Activated T-cell treated with anti-CD3 and anti-CD28 coated beads for 48 hours (primary cell): ENCODE measurements at regions not wholly inside any gene's neighbourhood (a gene's known extent, or its start where the extent isn't known, plus 50 kb on each side); places are given as distances from the start of the nearest gene placed in this dataset.
A peak's percentile ranks its signal among the peaks of the same experiment; 100 is the strongest.
"Not testable (repeated sequence)": the region's sequence is repeated elsewhere in the genome, so short reads cannot be mapped to it uniquely, and the experiment has no call there.

ENCODE experiments used
- DNase-seq: peaks from one replicate; pipeline ENCODE4 v3.0.0-alpha.2; 2020; ENCODE audit warnings: low read depth

GRCh38 chr20:52312132-52312729 is 120.7 kb upstream of the ZFP64 start:
- peak; percentile 17 for DNase-seq

DNA sequence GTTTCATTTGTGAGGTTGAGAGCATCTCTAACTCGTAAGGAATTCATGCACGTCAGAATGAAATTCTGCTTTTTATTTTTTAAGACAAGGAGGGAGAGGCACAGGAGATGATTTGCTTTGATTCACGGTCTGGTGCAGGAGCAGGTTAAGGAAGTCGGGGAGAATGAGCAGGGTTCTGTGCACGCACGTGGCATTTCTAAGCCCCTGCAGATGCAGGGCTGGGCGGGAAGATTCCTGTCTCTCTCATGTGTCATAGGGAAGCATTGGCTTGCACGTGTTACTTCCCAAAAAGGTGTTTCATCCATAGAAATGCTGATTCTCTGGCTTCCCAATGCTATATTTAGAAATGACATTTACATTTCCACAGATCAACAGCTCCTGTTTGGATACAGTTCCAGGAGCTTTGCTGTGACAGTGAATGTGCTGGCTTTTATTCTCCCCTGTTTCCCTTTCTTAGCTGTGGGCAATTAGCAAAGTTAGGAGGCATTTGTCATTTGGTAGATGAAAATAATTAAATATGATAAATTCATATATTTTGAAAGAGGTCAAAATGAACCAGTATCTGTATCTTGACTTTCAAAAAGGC is 119.7 kb upstream of the ZFP64 start:
- no peak for DNase-seq

DNA sequence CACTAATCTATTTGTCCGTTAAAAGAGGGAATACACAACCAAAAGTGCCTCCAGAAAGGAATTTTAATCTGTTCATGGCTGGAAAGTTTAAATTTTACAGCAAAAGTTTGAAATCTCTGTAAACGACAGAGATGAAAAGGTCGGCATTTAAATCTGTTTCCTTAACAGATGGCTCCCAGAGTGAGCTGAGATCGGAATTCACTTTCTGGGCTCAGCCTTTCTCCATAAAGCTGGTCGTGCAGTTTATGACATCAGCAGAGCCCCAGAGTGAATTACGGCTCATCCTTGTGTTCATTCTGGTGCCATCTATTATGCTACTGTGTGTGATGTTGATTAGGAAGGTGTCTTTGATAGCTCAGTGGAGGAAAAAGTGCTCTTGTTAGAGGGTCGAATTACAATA is 117.6 kb upstream of the ZFP64 start:
- DNase-seq: no peak

DNA sequence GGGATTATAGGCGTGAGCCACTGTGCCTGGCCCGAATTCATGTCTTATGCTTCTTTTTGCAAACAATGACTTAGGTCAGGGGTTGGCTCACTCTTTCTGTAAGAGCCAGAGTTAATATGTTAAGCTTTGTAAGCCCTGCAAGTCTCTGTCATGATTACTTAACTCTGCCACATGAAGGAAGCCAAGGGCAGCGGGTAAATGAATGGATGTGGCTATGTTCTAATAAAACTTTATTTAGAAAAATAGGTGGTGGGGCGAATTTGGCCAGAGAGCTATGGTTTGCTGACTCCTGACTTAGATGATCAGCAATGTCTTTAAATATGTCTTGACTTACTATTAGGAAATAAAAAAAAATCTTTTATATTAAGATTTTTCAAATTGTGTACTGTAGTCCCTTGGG is 114.9 kb upstream of the ZFP64 start:
- DNase-seq: no peak

GRCh38 chr20:52305858-52306257 is 114.3 kb upstream of the ZFP64 start:
- DNase-seq: peak; percentile 12

DNA sequence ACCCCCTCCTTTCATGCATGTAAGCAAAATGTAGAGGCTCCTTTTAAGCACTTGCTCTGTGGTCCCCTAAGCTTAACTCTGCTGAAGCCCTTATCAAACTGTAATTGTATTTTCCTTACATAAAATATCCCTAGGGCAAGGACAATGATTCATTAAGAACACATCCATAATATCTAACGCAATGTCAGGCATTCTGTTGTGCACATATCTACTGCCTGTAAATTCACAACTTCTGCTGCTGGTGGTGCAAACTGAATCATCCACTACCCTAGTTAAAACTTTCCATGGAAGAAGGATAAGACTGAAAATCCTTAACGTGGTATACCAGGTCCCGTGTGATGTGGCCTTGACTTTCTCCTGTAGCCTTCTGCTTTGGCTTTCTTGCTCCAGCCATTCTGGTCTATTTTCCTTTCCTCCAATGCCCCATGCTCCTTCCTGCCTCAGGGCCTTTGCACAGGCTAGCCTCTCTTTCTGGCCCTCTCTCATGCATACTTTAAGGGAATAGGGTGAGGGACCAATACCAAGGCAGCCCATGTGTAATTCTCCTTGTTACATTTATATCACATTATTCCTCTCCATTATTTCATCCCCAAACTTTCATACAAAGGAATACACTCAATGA is 113.6 kb upstream of the ZFP64 start:
- no peak for DNase-seq

- peak; percentile 25 for DNase-seq
Measured at GRCh38 chr20:52303281-52303950, 111.8 kb upstream of the ZFP64 start.

DNA sequence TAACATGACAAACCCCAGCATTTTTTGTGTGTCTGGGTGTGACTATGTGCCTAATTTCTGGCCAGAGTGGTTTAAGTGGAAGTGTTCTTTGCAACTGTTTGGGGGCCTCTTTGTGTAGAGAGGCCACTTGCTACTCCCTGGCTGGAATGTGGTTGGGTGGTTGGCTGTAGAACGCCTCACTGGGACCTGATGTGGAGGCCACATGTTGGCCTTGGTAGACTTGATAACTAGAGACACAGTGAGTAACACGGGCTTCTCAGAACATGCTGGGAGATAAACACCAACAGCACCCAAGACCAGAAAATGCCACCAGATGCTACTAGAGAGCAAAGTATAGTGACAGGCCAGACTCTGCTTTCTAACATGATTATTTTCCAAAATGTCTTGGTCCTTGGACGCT is 111.2 kb upstream of the ZFP64 start:
- DNase-seq: no peak

DNA sequence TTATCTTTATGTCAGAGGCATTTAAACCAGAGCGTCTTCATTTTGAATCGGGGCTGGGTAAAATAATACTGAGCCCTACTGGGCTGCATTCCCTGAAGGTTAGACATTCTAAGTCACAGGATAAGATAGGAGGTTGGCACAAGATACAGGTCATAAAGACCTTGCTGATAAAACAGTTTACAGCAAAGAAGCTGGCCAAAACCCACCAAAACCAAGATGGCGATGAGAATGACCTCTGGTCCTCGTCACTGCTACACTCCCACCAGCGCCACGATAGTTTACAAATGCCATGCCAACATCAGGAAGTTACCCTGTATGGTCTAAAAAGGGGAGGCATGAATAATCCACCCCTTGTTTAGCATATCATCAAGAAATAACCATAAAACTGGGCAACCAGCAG is 110.5 kb upstream of the ZFP64 start:
- not testable (repeated sequence) for DNase-seq

DNA sequence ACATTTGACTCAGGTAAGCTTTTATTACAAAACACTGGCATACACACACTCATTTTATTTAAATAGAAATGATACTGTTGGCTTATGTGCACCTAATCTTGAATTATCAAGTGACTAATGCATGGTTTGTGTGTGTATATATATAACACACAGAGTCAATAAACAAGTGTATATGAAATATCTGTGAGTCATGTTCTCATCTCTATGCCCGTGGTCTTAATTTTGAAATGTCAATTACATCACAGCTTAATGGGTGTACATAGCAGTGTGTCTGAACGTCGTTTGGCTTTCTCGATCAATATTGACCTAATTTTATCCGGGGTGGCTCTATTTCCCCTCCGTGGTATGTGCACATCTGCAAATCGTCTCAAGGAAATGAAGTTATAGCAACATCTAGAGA is 104.0 kb upstream of the ZFP64 start:
- DNase-seq: no peak

- no peak for DNase-seq
Measured at GRCh38 chr20:52294106-52294628, 102.6 kb upstream of the ZFP64 start.

DNA sequence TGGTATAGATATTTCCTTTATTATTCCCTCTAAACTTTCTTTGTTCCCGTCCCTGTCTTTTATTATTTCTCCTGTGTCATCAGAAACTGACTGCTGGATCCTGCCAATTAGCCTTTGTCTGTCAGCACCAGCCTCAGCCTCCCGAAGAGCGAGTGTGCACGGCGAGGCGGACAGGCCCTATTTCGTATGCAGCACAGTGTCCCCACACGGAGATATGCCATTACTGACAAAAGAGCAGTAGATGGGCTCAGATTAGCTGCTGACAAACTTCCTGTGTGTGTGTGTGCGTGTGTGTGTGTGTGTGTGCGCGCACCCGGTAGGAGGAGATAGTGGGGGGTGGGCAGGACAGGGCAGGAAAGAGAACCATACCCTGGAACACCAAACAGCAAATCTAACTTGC is 99.5 kb upstream of the ZFP64 start:
- no peak for DNase-seq

DNA sequence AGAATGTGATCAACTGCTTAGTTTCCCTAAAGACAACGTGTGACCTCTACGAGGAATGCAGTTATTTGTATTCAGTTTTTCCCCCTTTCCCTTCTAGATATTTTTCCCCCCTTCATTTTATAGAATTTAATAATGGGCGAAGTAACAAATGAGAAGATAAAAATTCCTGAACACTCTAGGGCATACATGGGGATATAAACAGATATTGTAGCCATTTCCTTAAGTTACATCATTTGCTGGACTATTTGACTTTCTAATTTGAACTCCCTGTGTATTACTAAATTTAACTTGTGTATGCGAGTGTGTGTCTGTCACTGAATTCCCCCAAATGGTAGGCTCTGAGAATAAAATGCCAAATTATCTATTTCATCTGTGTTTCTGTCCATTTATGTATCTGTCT is 99.0 kb upstream of the ZFP64 start:
- no peak for DNase-seq

DNA sequence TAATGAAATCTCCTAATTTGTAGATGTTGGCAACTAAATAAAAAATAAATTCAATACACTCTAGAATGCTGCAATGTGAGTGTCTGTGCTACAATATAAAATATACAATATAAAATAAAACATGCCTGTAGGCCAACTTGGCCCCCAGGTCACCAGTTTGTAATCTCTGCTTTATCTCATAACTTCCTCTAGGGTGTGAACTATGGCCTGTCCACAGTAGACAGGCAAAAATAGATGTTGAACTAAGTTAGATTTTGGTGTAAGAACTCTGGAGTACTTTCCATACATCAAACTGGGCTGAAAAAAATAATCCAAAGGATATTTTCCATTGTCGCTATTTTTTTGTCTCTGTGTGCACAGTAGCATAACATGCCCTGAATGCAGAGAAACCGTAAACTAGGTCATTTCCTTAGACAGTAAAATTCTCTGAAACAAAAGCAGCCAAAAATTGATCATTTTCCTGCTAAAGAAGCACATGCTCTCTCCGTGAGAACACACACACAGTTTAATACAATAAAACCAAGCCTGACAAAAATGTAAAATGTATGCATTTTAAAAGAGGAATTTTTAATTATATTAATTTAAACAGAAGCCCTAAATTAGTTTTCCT is 98.5 kb upstream of the ZFP64 start:
- DNase-seq: no peak

DNA sequence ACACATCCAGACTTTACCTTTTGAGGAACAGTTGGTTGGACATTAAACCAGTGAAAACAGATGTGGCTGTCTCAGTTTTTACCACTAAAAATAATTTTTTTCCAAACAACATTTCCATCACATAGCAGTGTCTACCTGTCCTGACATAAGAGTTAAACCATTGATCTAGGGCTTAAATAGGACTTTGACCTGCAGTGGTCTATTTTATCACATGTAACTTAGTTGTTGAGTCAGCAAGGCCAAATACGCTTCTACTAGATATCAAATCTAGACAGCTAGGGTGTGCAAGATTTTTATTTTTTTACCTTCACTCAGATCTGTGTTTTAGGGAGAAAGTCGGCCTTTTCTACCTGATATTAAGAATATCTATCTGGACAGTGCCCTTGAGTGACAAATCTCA is 88.8 kb upstream of the ZFP64 start:
- no peak for DNase-seq

- DNase-seq: no peak
Measured at GRCh38 chr20:52279706-52280105, 88.1 kb upstream of the ZFP64 start.

DNA sequence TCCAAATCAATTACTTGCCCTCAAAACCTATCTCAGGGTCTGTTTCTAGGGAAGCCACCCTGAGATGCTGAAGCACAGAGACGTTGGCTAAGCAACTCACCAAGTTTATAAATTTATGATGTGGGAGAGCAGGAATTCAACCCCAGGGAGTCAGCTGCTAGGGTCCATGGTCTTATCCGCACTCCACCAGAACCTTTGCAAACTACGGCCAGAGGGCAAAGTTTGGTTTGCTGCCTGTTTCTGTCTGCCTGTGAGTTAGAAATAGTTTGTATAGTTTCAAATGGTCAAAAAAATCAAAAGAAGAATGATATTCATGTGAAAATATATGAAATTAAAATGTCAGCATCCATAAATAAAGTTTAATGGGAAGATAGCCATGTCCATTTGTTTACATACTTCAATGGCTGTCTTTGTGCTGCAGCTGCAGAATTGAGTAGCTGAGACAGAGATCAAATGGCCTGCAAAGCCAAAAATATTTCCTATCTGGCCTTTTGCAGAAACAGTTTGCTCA is 83.7 kb upstream of the ZFP64 start:
- no peak for DNase-seq

- no peak for DNase-seq
Measured at GRCh38 chr20:52270696-52271095, 79.1 kb upstream of the ZFP64 start.

DNA sequence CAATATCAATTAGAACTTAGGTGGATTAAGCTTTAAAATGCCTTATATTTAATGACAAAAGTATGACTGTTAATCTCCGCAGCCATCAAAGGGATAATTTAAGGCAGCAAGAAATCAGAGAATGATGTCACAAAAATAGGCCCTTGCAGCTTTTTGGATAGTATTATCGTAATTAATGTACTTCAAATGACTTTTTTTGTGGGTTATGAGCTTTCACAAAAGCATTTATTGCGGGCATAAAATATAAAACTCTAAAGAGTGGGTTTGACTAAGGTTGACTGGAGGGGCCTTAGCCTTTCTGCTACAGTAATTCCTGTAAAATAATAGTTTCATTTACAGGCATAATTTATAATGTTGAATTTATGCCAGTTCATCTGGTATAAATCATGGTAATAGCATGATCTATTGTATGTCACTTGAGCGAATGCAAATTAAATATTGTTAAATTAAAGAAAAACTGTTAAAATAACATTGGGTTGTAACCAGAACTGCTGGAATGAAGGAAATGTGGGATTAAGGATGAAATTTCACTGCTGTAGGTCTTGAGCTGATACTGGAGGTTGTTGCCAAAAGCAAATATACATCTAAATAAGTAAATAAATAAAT is 78.5 kb upstream of the ZFP64 start:
- DNase-seq: no peak

- no peak for DNase-seq
Measured at GRCh38 chr20:52269321-52269720, 77.7 kb upstream of the ZFP64 start.

DNA sequence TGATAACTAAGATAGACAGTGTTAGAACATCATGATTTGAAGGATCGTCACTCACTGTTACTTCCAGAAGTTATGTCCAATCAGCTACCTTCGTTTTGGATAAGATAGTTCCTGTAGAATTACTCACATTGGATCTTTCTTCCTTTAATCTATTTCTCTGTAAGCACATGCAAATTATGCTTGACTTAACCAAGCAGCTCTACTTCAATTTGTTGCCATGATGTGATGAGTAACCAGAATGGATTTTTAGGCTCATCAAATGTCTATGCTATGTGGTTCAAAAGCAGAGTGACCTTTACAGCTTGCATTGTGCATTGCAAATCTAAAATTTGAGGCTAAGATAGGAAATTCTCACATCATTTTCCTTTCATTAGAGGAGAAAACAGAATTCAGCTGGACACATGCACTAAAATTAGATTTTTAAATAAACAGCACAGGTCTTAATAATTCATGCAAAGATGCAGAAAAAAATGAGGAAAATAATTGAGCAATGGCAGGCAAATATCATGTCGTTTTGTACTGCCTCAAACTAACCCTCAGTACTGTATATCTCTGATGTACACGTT is 76.7 kb upstream of the ZFP64 start:
- no peak for DNase-seq

- no peak for DNase-seq
Measured at GRCh38 chr20:52267418-52267817, 75.8 kb upstream of the ZFP64 start.
